GM11168 (cell line): ENCODE measurements at regions not wholly inside any gene's neighbourhood (a gene's known extent, or its start where the extent isn't known, plus 50 kb on each side); places are given as distances from the start of the nearest gene placed in this dataset.
"Not testable (repeated sequence)": the region's sequence is repeated elsewhere in the genome, so short reads cannot be mapped to it uniquely, and the experiment has no call there.

Experiments
- in situ Hi-C: fragments of 300-500 bp; cut with MboI; formaldehyde crosslinking; loops from one replicate; pipeline ENCODE4 v1.12.0; 2022; ENCODE audit warnings: low sequenced_read_pairs; ENCODE audit not compliant: unreplicated experiment

GRCh38 chr17:34076743-34077631, 178.1 kb upstream of the CCL2 start:
- in situ Hi-C loops, result no loop called here

GRCh38 chr17:34081269-34081668, 173.8 kb upstream of the CCL2 start:
- in situ Hi-C loops, result no loop called here

- in situ Hi-C loops, result no loop called here
Observed at GRCh38 chr17:34082404-34082803, 172.7 kb upstream of the CCL2 start.

- in situ Hi-C loops, result not testable (repeated sequence)
Observed at GRCh38 chr17:34089042-34089441, 166.0 kb upstream of the CCL2 start.

- in situ Hi-C loops, result no loop called here
Observed at GRCh38 chr17:34090593-34090992, 164.5 kb upstream of the CCL2 start.

GRCh38 chr17:34091975-34092374, 163.1 kb upstream of the CCL2 start:
- in situ Hi-C loops, result no loop called here

- in situ Hi-C loops, result no loop called here
Observed at GRCh38 chr17:34095106-34095505, 160.0 kb upstream of the CCL2 start.

GRCh38 chr17:34098699-34099098, 156.4 kb upstream of the CCL2 start:
- in situ Hi-C loops, result no loop called here

- in situ Hi-C loops, result no loop called here
Observed at GRCh38 chr17:34099859-34100515, 155.1 kb upstream of the CCL2 start.

GRCh38 chr17:34107019-34107418, 148.1 kb upstream of the CCL2 start:
- in situ Hi-C loops, result no loop called here

GRCh38 chr17:34110315-34110714, 144.8 kb upstream of the CCL2 start:
- in situ Hi-C loops, result no loop called here

- in situ Hi-C loops, result no loop called here
Observed at GRCh38 chr17:34113089-34113488, 142.0 kb upstream of the CCL2 start.

- in situ Hi-C loops, result no loop called here
Observed at GRCh38 chr17:34114174-34114573, 140.9 kb upstream of the CCL2 start.

- in situ Hi-C loops, result no loop called here
Observed at GRCh38 chr17:34116306-34116705, 138.8 kb upstream of the CCL2 start.

GRCh38 chr17:34117332-34117731, 137.8 kb upstream of the CCL2 start:
- in situ Hi-C loops, result no loop called here

GRCh38 chr17:34117811-34118210, 137.3 kb upstream of the CCL2 start:
- in situ Hi-C loops, result no loop called here

GRCh38 chr17:34118564-34118963, 136.5 kb upstream of the CCL2 start:
- in situ Hi-C loops, result no loop called here

GRCh38 chr17:34121311-34121710, 133.8 kb upstream of the CCL2 start:
- in situ Hi-C loops, result no loop called here

- in situ Hi-C loops, result no loop called here
Observed at GRCh38 chr17:34122515-34122914, 132.6 kb upstream of the CCL2 start.

GRCh38 chr17:34125010-34125409, 130.1 kb upstream of the CCL2 start:
- in situ Hi-C loops, result loop anchor here (25.0 kb wide), 1 partner anchor 338 kb away; no protein-coding TSS in a partner anchor

GRCh38 chr17:34125921-34126320, 129.2 kb upstream of the CCL2 start:
- in situ Hi-C loops, result loop anchor here (25.0 kb wide), 1 partner anchor 339 kb away; no protein-coding TSS in a partner anchor
